Subcutaneous abdominal adipose tissue (tissue), 5 donors: ENCODE measurements at regions not wholly inside any gene's neighbourhood (a gene's known extent, or its start where the extent isn't known, plus 50 kb on each side); places are given as distances from the start of the nearest gene placed in this dataset.
"Not testable (repeated sequence)": the region's sequence is repeated elsewhere in the genome, so short reads cannot be mapped to it uniquely, and the experiment has no call there.

Source experiments
- H3K27ac ChIP-seq: one replicate; pipeline ENCODE4 v1.7.0; 2013; ENCODE audit warnings: low read depth, mild to moderate bottlenecking, inconsistent platforms, low read length, moderate library complexity
- H3K27me3 ChIP-seq, 5 donors: one replicate each; pipeline ENCODE4 v1.7.0; 2013; ENCODE audit warnings: low read length in 5 of 5, inconsistent platforms in 1 of 5; ENCODE audit not compliant: control insufficient read depth in 5 of 5, insufficient read depth in 4 of 5
- H3K36me3 ChIP-seq, 5 donors: one replicate each; pipeline ENCODE4 v1.7.0; 2013; ENCODE audit warnings: low read length in 5 of 5; ENCODE audit not compliant: control insufficient read depth in 5 of 5, insufficient read depth in 5 of 5
- H3K4me1 ChIP-seq, 5 donors: one replicate each; pipeline ENCODE4 v1.7.0; 2013; ENCODE audit warnings: low read length in 5 of 5, mild to moderate bottlenecking in 3 of 5, moderate library complexity in 1 of 5; ENCODE audit not compliant: control insufficient read depth in 5 of 5, insufficient read depth in 5 of 5
- H3K4me3 ChIP-seq, 5 donors: one replicate each; pipeline ENCODE4 v1.7.0; 2013; ENCODE audit warnings: low read length in 5 of 5, low read depth in 1 of 5
- H3K9ac ChIP-seq, 5 donors: one replicate each; pipeline ENCODE4 v1.7.0; 2013; ENCODE audit warnings: low read length in 5 of 5, mild to moderate bottlenecking in 4 of 5, moderate library complexity in 3 of 5
- H3K9me3 ChIP-seq, 5 donors: one replicate each; pipeline ENCODE4 v1.7.0; 2013; ENCODE audit warnings: low read length in 5 of 5; ENCODE audit not compliant: control insufficient read depth in 5 of 5
- donor health status: healthy.
- donor health status: healthy.
- donor health status: healthy.
- donor health status: healthy.
- donor health status: healthy.

GRCh38 chr1:146416642-146417041, 187.8 kb upstream of the NOTCH2NLA start:
- not testable (repeated sequence) for H3K27me3 ChIP-seq, H3K36me3 ChIP-seq, H3K9ac ChIP-seq, H3K4me3 ChIP-seq, H3K9me3 ChIP-seq, H3K27ac ChIP-seq, H3K4me1 ChIP-seq

GRCh38 chr1:146415017-146415416, 186.2 kb upstream of the NOTCH2NLA start:
- H3K4me3 ChIP-seq, H3K9me3 ChIP-seq, H3K9ac ChIP-seq, H3K4me1 ChIP-seq, H3K27ac ChIP-seq, H3K27me3 ChIP-seq, H3K36me3 ChIP-seq: not testable (repeated sequence)

GRCh38 chr1:146413911-146414310, 185.1 kb upstream of the NOTCH2NLA start:
- H3K36me3 ChIP-seq, H3K4me1 ChIP-seq, H3K9me3 ChIP-seq, H3K27ac ChIP-seq, H3K9ac ChIP-seq, H3K27me3 ChIP-seq, H3K4me3 ChIP-seq: not testable (repeated sequence)

- not testable (repeated sequence) for H3K4me1 ChIP-seq, H3K9me3 ChIP-seq, H3K9ac ChIP-seq, H3K36me3 ChIP-seq, H3K27ac ChIP-seq, H3K4me3 ChIP-seq, H3K27me3 ChIP-seq
Measured at GRCh38 chr1:146411923-146412322, 183.1 kb upstream of the NOTCH2NLA start.

GRCh38 chr1:146409817-146410441, 181.1 kb upstream of the NOTCH2NLA start:
- H3K4me1 ChIP-seq, H3K9ac ChIP-seq, H3K27ac ChIP-seq, H3K27me3 ChIP-seq, H3K36me3 ChIP-seq, H3K9me3 ChIP-seq: not testable (repeated sequence)
- H3K4me3 ChIP-seq, result peak overlapping the region in 3 of 5 donors; percentile 42 to 47 (median 44)

- not testable (repeated sequence) for H3K27me3 ChIP-seq, H3K9ac ChIP-seq, H3K4me3 ChIP-seq, H3K36me3 ChIP-seq, H3K9me3 ChIP-seq, H3K4me1 ChIP-seq, H3K27ac ChIP-seq
Measured at GRCh38 chr1:146409116-146409801, 180.4 kb upstream of the NOTCH2NLA start.

GRCh38 chr1:146401281-146401825, 172.5 kb upstream of the NOTCH2NLA start:
- not testable (repeated sequence) for H3K9me3 ChIP-seq, H3K4me3 ChIP-seq, H3K27ac ChIP-seq, H3K9ac ChIP-seq, H3K27me3 ChIP-seq, H3K36me3 ChIP-seq, H3K4me1 ChIP-seq

- H3K4me3 ChIP-seq, H3K4me1 ChIP-seq, H3K9ac ChIP-seq, H3K36me3 ChIP-seq, H3K9me3 ChIP-seq, H3K27ac ChIP-seq, H3K27me3 ChIP-seq: not testable (repeated sequence)
Measured at GRCh38 chr1:146400173-146401121, 171.6 kb upstream of the NOTCH2NLA start.

- H3K4me3 ChIP-seq, H3K9ac ChIP-seq, H3K4me1 ChIP-seq, H3K27me3 ChIP-seq, H3K9me3 ChIP-seq, H3K27ac ChIP-seq, H3K36me3 ChIP-seq: not testable (repeated sequence)
Measured at GRCh38 chr1:146399225-146399624, 170.4 kb upstream of the NOTCH2NLA start.

GRCh38 chr1:146396801-146397200, 168.0 kb upstream of the NOTCH2NLA start:
- H3K36me3 ChIP-seq, H3K9me3 ChIP-seq, H3K4me1 ChIP-seq, H3K27me3 ChIP-seq, H3K9ac ChIP-seq, H3K27ac ChIP-seq, H3K4me3 ChIP-seq: not testable (repeated sequence)
